K562 (cell line): ENCODE measurements at regions not wholly inside any gene's neighbourhood (a gene's known extent, or its start where the extent isn't known, plus 50 kb on each side); places are given as distances from the start of the nearest gene placed in this dataset.

Source experiments
- ATAC-seq: fragments of 200-7000 bp; cut with Tn5 transposase; 3 replicates; pipeline ENCODE4 v1.9.1; 2020; ENCODE audit warnings: moderate library complexity
- BruUV-seq: library from RNA; stranded (reverse); fragments of 400-500 nt; replicated peaks from 2 replicates; lab custom pipeline; 2021; lab: Mats Ljungman, UMichigan
- CTCF ChIA-PET: fragments of 300-600 bp; formaldehyde crosslinking; extraction: SDS; loops from one replicate; lab custom pipeline; 2021; ENCODE audit warnings: low intra/inter-chr PET ratio; lab: Yijun Ruan, JAX
- POLR2A ChIA-PET: fragments of 300-600, 350-650 bp; sonication (Branson Sonifier 250); formaldehyde crosslinking; extraction: SDS; loops from one replicate; lab custom pipeline; 2021; ENCODE audit warnings: antibody characterized with exemption, inconsistent platforms; lab: Yijun Ruan, JAX
- DNase-seq, 4 experiments: peaks; one replicate each; pipeline versions ENCODE4 v3.0.0 to v3.0.0-alpha.2; 2011 to 2018; ENCODE audit warnings: low spot score in 3 of 4, mixed read lengths in 3 of 4; ENCODE audit errors: extremely low read depth in 1 of 4
- FAIRE-seq: peaks from 2 replicates; lab custom pipeline; 2011; peaks lifted over from hg19 to GRCh38; lab: Jason Lieb, UNC
- H2AFZ ChIP-seq: 2 replicates; pipeline ENCODE4 v1.6.0; 2011; ENCODE audit warnings: low read depth, low read length, control low read depth, inconsistent platforms
- H3K27ac ChIP-seq: fragments of 200-600 bp; 3 replicates; pipeline ENCODE4 v1.8.0; 2011; ENCODE audit warnings: low read depth, mild to moderate bottlenecking, control low read depth, inconsistent platforms, low read length, moderate library complexity, mixed read lengths; ENCODE audit errors: extremely low read depth
- H3K27me3 ChIP-seq, 2 experiments: fragments of 300-600 bp in 1 of 2; 2 replicates in 1 of 2; 3 replicates in 1 of 2; pipeline versions ENCODE4 v1.6.0 to v1.8.0; 2011; ENCODE audit warnings: inconsistent platforms in 2 of 2, low read length in 2 of 2, mild to moderate bottlenecking in 1 of 2, mixed read lengths in 1 of 2, moderate library complexity in 1 of 2; ENCODE audit not compliant: control insufficient read depth in 2 of 2, insufficient read depth in 2 of 2
- H3K36me3 ChIP-seq: fragments of 300-600 bp; 3 replicates; pipeline ENCODE4 v1.8.0; 2011; ENCODE audit warnings: mild to moderate bottlenecking, low read length, inconsistent platforms; ENCODE audit not compliant: control insufficient read depth, insufficient read depth
- H3K4me1 ChIP-seq, 2 experiments: fragments of 200-600 bp in 1 of 2; replicated peaks in 1 of 2; 2 replicates in 1 of 2; 3 replicates in 1 of 2; pipeline versions ENCODE4 v1.5.1 to v1.8.0; 2011; ENCODE audit warnings: inconsistent platforms in 2 of 2, low read length in 2 of 2, mild to moderate bottlenecking in 1 of 2, mixed read lengths in 1 of 2, moderate library complexity in 1 of 2; ENCODE audit not compliant: control insufficient read depth in 2 of 2, insufficient read depth in 2 of 2
- H3K4me2 ChIP-seq: 2 replicates; pipeline ENCODE4 v1.6.1; 2011; ENCODE audit warnings: low read length, control low read depth, inconsistent platforms, mixed read lengths; ENCODE audit not compliant: insufficient read depth
- H3K4me3 ChIP-seq: fragments of 200-600 bp; sonication (generic), shearing (Covaris generic); 2 replicates; pipeline ENCODE4 v1.5.1; 2016; ENCODE audit warnings: control low read depth, inconsistent platforms
- H3K79me2 ChIP-seq: fragments of 200-600 bp; 3 replicates; pipeline ENCODE4 v1.8.0; 2011; ENCODE audit warnings: low read length, inconsistent platforms; ENCODE audit not compliant: control insufficient read depth, insufficient read depth
- H3K9ac ChIP-seq, 2 experiments: 2 replicates each; pipeline versions ENCODE4 v1.6.0 to v1.6.1; 2011; ENCODE audit warnings: low read depth in 2 of 2, low read length in 2 of 2, control low read depth in 1 of 2, inconsistent platforms in 1 of 2, mild to moderate bottlenecking in 1 of 2, mixed read lengths in 1 of 2; ENCODE audit not compliant: insufficient read depth in 1 of 2
- H3K9me1 ChIP-seq: one replicate; pipeline ENCODE4 v1.6.0; 2011; ENCODE audit warnings: inconsistent platforms, mild to moderate bottlenecking, low read length, moderate library complexity; ENCODE audit not compliant: control insufficient read depth, insufficient read depth
- H3K9me3 ChIP-seq: replicated peaks from 2 replicates; pipeline ENCODE4 v1.5.1; 2011; ENCODE audit warnings: low read depth, low read length, inconsistent platforms; ENCODE audit not compliant: control insufficient read depth, insufficient read depth
- H4K20me1 ChIP-seq: replicated peaks from 2 replicates; pipeline ENCODE4 v1.6.1; 2011; ENCODE audit warnings: low read length, inconsistent platforms, mixed read lengths; ENCODE audit not compliant: control insufficient read depth, insufficient read depth
- DEAF1 ChIP-seq: fragments of 450-650 bp; formaldehyde crosslinking; IDR thresholded peaks from 2 replicates; pipeline ENCODE4 v1.4.0; 2020; ENCODE audit warnings: mild to moderate bottlenecking, moderate library complexity
- ELF4 ChIP-seq: fragments of 450-650 bp; formaldehyde crosslinking; IDR thresholded peaks from 2 replicates; pipeline ENCODE4 v1.4.0; 2022; ENCODE audit warnings: missing genetic modification characterization
- WGBS: fragments of 100-300 bp; shearing (Covaris generic); methylation state at CpG from one replicate; pipeline ENCODE4 v1.1.6; 2016; ENCODE audit warnings: low coverage, mixed read lengths; ENCODE audit not compliant: insufficient coverage; ENCODE audit errors: missing lambda C conversion rate; 5-methylcytosine and 5-hydroxymethylcytosine counted together
- in situ Hi-C: fragments of 300-500 bp; cut with MboI; formaldehyde crosslinking; loops from 4 replicates; pipeline ENCODE4 v1.15.0; 2018; ENCODE audit warnings: inconsistent platforms, mixed read lengths
- intact Hi-C: fragments of 100-400 bp; cut with micrococcal nuclease; formaldehyde crosslinking; loops from 2 replicates; pipeline ENCODE4 v1.14.2; 2022

- no peak for TF ChIP-seq DEAF1 (CRISPR knock-in tag)
Observed at GRCh38 chr20:39395478-39396291, 433.5 kb downstream of the DHX35 start (continued).

- no peaks in the 10 kb centered on the region for H3K27me3 ChIP-seq
- H3K4me2 ChIP-seq: no peak overlapping the region
- no peak overlapping the region for H3K27ac ChIP-seq
- no peak for TF ChIP-seq ELF4 (CRISPR knock-in tag)
- TF ChIP-seq, all 486 proteins: peak for 0
- POLR2A ChIA-PET: no interaction called here
- FAIRE-seq: no peak
- Histone ChIP-seq H3K9me1 (no peaks in the 10 kb centered on the region), H4K20me1 (no peaks in the 10 kb centered on the region), H2AFZ (no peak overlapping the region), H3K79me2 (no peaks in the 10 kb centered on the region), H3K4me3 (no peak overlapping the region), H3K4me1 (no peaks in the 10 kb centered on the region), H3K36me3 (no peaks in the 10 kb centered on the region), H3K9ac (no peak overlapping the region), H3K9me3 (no peaks in the 10 kb centered on the region; the same call in 1 of the 2 replicates)
- CTCF ChIA-PET: no interaction called here
- WGBS: 0% methylated on average over 2 of the region's 2 CpGs
- DNase-seq: no peak
- ATAC-seq: no peak
- in situ Hi-C loops (no loop called here), intact Hi-C loops (no loop called here)
- BruUV-seq: no TSS peak
Observed at GRCh38 chr20:39394461-39394860, 432.3 kb downstream of the DHX35 start.
